COLO829 (cell line): ENCODE measurements at regions not wholly inside any gene's neighbourhood (a gene's known extent, or its start where the extent isn't known, plus 50 kb on each side); places are given as distances from the start of the nearest gene placed in this dataset.
A peak's percentile ranks its signal among the peaks of the same experiment; 100 is the strongest.

ENCODE experiments used
- DNase-seq: peaks from one replicate; pipeline ENCODE4 v3.0.0; 2012; ENCODE audit warnings: low spot score

- DNase-seq, result no peak
Measured at GRCh38 chr12:24223926-24224325, 274.5 kb upstream of the SOX5 start.

DNA sequence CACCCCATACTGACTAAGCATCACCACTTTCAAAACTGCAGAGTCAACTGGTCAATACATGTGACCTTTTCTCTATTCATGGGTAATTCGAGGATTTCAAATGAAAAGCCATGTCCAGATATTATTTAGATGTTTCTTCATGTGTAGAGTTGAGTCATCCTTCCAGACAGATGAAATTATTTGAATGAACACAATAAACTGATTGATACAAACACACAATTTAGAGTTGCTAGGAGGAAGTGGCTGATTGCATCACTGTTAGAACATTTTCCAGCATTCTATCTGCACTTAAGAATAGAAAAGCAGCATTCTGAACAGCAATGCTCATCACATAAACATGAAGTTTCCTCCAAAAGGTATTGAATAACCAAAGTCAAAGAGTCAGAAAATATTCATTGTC is 273.5 kb upstream of the SOX5 start:
- peak; percentile 75 for DNase-seq

DNA sequence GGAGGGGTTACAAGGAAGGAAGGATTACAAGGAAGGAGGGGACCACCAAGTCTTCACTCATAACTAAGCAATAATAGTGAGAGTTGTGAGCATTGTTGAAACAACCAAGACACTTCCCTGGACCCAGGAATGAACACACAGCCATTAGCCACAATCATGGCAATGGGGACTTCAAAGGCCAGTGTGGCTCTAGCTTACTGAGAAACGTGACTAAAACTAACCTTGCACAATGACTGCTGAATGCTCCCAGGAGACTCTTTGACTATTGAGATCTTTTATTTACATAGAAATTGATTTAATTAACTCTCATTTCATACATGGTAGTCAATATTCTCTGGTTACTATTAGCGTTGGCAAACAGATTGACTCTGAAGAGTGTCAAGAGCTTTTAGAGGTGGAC is 263.0 kb upstream of the SOX5 start:
- no peak for DNase-seq

GRCh38 chr12:24206621-24207020 is 257.2 kb upstream of the SOX5 start:
- DNase-seq, result no peak

GRCh38 chr12:24201258-24201970 is 251.9 kb upstream of the SOX5 start:
- DNase-seq, result no peak

DNA sequence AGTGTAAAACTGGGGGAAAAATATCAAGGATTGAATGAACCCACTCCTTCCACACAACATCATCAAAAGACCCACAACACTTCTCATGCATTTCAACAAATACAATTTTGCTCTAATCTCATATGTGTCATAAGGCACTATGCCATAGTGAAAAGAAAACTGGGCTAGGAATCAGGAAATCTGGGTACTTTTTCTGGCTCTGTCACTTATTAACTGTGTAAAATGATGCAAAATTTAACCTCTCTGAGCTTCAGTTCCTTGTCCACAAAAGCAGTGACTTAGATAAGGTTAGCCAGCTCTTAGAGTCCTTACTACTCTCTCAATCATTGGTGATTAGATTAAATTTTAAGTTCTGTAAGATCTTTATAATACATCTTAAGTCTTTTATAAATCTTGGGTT is 250.5 kb upstream of the SOX5 start:
- DNase-seq, result no peak

GRCh38 chr12:24198936-24199671 is 249.6 kb upstream of the SOX5 start:
- DNase-seq, result peak; percentile 7

DNA sequence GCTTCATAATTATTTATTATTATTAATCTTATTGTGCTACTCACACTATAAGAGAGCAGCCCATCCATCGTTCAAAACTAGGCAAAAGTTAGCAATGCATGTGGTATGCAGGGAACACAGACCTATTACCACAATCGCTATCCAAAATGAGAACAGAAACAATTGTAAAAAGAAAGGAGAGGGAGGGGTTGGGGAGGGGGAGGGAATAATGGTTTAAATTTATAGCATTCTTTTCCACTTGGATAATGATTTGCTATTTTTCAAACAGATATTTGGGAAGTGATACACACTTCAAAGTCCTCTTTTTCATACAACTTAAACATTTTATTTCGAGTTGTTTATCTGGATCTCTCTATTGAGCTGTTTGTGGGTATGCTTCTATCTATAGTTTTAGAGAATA is 248.6 kb upstream of the SOX5 start:
- no peak for DNase-seq

- no peak for DNase-seq
Measured at GRCh38 chr12:24197532-24197931, 248.1 kb upstream of the SOX5 start.

- DNase-seq, result no peak
Measured at GRCh38 chr12:24195063-24195462, 245.6 kb upstream of the SOX5 start.

DNA sequence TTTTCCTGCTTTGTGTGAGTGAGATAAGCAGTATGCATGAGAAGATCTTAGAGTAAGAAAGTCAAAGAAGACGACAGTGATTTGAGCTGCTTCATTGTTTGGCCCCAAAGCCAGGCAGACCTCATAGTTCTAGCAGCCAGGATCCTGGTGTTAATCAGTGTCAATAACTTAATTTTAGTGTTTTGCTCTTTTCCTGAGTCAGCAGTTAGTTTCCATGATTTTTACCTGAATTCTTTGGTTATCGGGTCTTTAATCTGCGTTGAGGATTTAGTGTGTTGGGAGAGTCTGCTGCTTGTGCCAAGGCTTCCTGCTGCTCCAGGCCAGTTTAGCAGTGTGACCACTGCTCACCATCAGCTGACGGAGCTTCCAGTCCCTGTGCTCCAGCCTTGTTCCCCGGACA is 241.6 kb upstream of the SOX5 start:
- DNase-seq, result no peak

- DNase-seq, result no peak
Measured at GRCh38 chr12:24185782-24186181, 236.3 kb upstream of the SOX5 start.

DNA sequence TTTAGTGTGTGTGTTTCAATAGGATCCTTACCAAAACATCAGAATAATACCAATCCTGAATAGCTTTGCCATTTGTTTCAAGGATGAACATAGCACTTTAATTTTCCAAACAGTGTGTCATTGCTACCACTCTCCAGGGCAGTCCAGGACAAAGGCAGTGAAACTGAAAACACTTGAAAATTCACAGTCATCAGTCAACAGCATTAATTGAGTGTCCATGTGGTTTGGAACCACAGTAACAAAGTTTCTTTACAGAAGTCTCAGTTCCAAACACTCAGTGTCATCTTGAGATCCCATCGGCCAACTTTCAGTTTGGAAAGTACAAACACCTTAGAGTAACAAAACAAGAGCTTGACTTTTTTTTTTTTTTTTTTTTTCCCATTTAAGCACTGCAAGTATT is 228.4 kb upstream of the SOX5 start:
- no peak for DNase-seq

- no peak for DNase-seq
Measured at GRCh38 chr12:24175929-24176328, 226.5 kb upstream of the SOX5 start.

- DNase-seq, result no peak
Measured at GRCh38 chr12:24175284-24175683, 225.8 kb upstream of the SOX5 start.

- DNase-seq, result no peak
Measured at GRCh38 chr12:24173067-24173466, 223.6 kb upstream of the SOX5 start.

GRCh38 chr12:24172773-24173066 is 223.2 kb upstream of the SOX5 start:
- no peak for DNase-seq

DNA sequence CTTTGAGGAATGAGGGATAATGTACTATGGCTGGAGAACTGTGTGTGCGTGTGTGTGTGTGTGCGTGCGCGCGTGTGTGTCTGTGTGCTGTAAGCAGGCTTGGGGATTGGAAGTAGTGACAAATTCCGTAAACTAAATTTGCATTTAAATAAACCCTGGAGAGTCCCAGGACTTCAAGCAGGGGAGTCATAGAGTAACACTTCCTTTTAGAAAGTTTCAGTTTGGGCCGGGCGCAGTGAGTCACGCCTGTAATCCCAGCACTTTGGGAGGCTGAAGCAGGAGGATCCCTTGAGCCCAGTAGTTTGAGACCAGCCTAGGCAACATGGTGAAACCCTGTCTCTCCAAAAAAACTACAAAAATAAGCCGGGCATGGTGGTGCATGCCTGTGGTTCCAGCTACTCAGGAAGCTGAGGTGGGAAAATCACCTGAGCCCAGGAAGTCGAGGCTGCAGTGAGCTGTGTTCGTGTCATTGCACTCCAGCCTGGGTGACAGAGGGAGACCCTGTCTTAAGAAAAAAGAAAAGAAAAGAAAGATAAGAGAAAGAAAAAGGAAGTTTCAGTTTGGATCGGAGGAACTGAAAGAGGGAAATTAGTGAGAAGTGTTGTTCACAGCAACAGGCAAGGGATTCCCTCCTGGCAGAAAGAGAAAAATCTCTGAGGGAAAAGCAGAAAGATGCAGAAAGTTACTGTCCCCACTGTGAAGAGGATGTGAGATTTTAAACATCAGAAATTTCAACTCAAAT is 222.7 kb upstream of the SOX5 start:
- no peak for DNase-seq

GRCh38 chr12:24155042-24155441 is 205.6 kb upstream of the SOX5 start:
- DNase-seq, result no peak

- DNase-seq, result no peak
Measured at GRCh38 chr12:24153079-24153478, 203.6 kb upstream of the SOX5 start.

DNA sequence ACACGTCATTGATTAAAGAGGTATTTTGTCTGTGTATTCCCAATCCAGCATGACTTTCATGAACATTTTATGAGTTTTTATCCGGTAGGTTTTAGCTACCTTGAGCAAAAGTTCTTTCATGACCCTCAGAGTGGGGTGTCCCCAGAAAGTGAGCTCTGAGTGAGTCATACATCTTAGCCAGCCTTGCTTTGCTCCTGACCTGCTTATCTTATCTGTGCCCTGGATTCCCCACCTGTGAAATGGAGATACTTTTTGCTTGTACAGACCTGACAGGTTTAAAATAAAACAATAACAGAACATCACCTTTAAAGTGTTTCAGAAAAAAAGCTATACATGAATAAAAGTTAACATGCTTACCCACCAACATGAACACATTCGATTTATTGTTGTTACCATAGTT is 202.8 kb upstream of the SOX5 start:
- DNase-seq, result no peak

GRCh38 chr12:24143928-24144327 is 194.5 kb upstream of the SOX5 start:
- no peak for DNase-seq

GRCh38 chr12:24139035-24139434 is 189.6 kb upstream of the SOX5 start:
- no peak for DNase-seq
